ENCODE measurements at regions not wholly inside any gene's neighbourhood (a gene's known extent, or its start where the extent isn't known, plus 50 kb on each side); places are given as distances from the start of the nearest gene placed in this dataset.

DNA sequence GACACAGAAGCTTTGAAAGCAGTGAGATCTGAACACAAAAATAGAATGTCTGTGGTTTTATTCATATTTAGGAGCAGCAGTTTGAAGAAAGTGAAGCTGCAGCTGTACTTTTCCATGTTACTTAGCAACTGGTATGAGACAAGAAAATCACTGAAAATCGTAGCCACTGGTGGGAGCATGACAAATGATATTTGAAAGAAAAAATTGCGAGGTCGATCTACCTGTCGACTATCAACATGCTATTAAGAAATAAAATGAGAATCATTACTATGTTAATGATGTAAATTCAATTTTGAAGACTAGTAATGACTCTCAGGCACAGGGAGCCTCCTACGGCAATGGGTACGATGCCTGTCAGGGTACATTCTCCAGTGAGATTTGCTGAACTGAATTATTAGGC, 436.4 kb downstream of the SLITRK5 start:
- TF ChIP-seq POLR2A (IDR thresholded peaks at IDR 0.05) = no peak
- TF ChIP-seq, protein P1, sequence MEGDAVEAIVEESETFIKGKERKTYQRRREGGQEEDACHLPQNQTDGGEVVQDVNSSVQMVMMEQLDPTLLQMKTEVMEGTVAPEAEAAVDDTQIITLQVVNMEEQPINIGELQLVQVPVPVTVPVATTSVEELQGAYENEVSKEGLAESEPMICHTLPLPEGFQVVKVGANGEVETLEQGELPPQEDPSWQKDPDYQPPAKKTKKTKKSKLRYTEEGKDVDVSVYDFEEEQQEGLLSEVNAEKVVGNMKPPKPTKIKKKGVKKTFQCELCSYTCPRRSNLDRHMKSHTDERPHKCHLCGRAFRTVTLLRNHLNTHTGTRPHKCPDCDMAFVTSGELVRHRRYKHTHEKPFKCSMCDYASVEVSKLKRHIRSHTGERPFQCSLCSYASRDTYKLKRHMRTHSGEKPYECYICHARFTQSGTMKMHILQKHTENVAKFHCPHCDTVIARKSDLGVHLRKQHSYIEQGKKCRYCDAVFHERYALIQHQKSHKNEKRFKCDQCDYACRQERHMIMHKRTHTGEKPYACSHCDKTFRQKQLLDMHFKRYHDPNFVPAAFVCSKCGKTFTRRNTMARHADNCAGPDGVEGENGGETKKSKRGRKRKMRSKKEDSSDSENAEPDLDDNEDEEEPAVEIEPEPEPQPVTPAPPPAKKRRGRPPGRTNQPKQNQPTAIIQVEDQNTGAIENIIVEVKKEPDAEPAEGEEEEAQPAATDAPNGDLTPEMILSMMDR (IDR thresholded peaks at IDR 0.05) = no peak
- no peak for TF ChIP-seq EP300 (IDR thresholded peaks at IDR 0.05)

All from sigmoid colon (tissue), 4 donors.